ENCODE measurements at regions not wholly inside any gene's neighbourhood (a gene's known extent, or its start where the extent isn't known, plus 50 kb on each side); places are given as distances from the start of the nearest gene placed in this dataset.

GRCh38 chr13:73421310-73421912 is 362.6 kb downstream of the KLF5 start:
- DNase-seq = no peak

GRCh38 chr13:73419186-73419585 is 360.4 kb downstream of the KLF5 start:
- DNase-seq = no peak

GRCh38 chr13:73417012-73417615 is 358.3 kb downstream of the KLF5 start:
- DNase-seq = no peak

- DNase-seq = no peak
These were observed 357.3 kb downstream of the KLF5 start for GRCh38 chr13:73416093-73416492.

- DNase-seq = no peak
These were observed 354.9 kb downstream of the KLF5 start for GRCh38 chr13:73413656-73414055.

- DNase-seq = no peak
These were observed 354.1 kb downstream of the KLF5 start for GRCh38 chr13:73412933-73413332.

GRCh38 chr13:73411067-73411809 is 352.4 kb downstream of the KLF5 start:
- no peak for DNase-seq

GRCh38 chr13:73406454-73406853 is 347.6 kb downstream of the KLF5 start:
- no peak for DNase-seq

- DNase-seq = no peak
These were observed 345.8 kb downstream of the KLF5 start for GRCh38 chr13:73404581-73404980.

- DNase-seq = no peak
These were observed 344.7 kb downstream of the KLF5 start for GRCh38 chr13:73403355-73404120.

GRCh38 chr13:73401769-73402168 is 343.0 kb downstream of the KLF5 start:
- DNase-seq = no peak

- DNase-seq = no peak
These were observed 340.8 kb downstream of the KLF5 start for GRCh38 chr13:73399347-73400216.

GRCh38 chr13:73397496-73398305 is 338.9 kb downstream of the KLF5 start:
- no peak for DNase-seq

GRCh38 chr13:73394066-73394465 is 335.3 kb downstream of the KLF5 start:
- DNase-seq = no peak

GRCh38 chr13:73390100-73390499 is 331.3 kb downstream of the KLF5 start:
- DNase-seq = no peak

- no peak for DNase-seq
These were observed 329.8 kb downstream of the KLF5 start for GRCh38 chr13:73388586-73388985.

- DNase-seq = no peak
These were observed 328.5 kb downstream of the KLF5 start for GRCh38 chr13:73387318-73387717.

- no peak for DNase-seq
These were observed 327.0 kb downstream of the KLF5 start for GRCh38 chr13:73385848-73386247.

- no peak for DNase-seq
These were observed 314.1 kb downstream of the KLF5 start for GRCh38 chr13:73372666-73373627.

GRCh38 chr13:73370066-73370465 is 311.3 kb downstream of the KLF5 start:
- DNase-seq = no peak

Data from CD4-positive, alpha-beta T cell treated with Interleukin-6 for 4 hours (primary cell).